ENCODE measurements at regions not wholly inside any gene's neighbourhood (a gene's known extent, or its start where the extent isn't known, plus 50 kb on each side); places are given as distances from the start of the nearest gene placed in this dataset.

DNA sequence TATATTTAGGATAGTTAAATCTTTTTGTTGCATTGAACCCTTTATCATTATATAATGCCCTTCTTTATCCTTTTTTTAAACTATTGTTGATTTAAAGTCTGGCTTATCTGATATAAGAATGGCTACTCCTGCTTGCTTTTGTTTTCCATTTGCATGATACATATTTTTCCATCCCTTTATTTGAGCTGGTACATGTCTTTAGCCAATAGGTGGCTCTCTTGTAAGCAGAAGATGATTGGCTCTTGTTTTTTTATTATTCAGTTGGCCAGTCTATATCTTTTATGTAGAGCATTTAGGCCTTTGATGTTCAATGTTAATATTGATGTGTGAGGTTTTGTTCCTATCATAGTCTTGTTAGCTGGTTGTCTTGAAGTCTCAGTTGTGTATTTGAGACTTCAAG lies 99.5 kb upstream of the MCTP2 start:
- Histone ChIP-seq H3K27me3 (no peaks in the 10 kb centered on the region), H3K79me2 (no peaks in the 10 kb centered on the region), H3K36me3 (replicated peaks; ENCODE audit: insufficient read depth, low read depth) (no peaks in the 10 kb centered on the region), H4K20me1 (ENCODE audit: insufficient read depth, poor library complexity, severe bottlenecking) (no peaks in the 10 kb centered on the region), H3K4me2 (no peak overlapping the region), H3K27ac (no peak overlapping the region), H2AFZ (no peak overlapping the region), H3K4me1 (ENCODE audit: insufficient read depth) (no peaks in the 10 kb centered on the region), H3K9me2 (replicated peaks; ENCODE audit: insufficient read depth) (no peaks in the 10 kb centered on the region), H3K9me3 (ENCODE audit: low read depth) (no peaks in the 10 kb centered on the region), H3K4me3 (no peak overlapping the region)
- TF ChIP-seq, protein P1, sequence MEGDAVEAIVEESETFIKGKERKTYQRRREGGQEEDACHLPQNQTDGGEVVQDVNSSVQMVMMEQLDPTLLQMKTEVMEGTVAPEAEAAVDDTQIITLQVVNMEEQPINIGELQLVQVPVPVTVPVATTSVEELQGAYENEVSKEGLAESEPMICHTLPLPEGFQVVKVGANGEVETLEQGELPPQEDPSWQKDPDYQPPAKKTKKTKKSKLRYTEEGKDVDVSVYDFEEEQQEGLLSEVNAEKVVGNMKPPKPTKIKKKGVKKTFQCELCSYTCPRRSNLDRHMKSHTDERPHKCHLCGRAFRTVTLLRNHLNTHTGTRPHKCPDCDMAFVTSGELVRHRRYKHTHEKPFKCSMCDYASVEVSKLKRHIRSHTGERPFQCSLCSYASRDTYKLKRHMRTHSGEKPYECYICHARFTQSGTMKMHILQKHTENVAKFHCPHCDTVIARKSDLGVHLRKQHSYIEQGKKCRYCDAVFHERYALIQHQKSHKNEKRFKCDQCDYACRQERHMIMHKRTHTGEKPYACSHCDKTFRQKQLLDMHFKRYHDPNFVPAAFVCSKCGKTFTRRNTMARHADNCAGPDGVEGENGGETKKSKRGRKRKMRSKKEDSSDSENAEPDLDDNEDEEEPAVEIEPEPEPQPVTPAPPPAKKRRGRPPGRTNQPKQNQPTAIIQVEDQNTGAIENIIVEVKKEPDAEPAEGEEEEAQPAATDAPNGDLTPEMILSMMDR (IDR thresholded peaks at IDR 0.05; ENCODE audit: poor library complexity): no peak
- no peak for TF ChIP-seq EZH2 (IDR thresholded peaks at IDR 0.05; ENCODE audit: borderline replicate concordance)
- no peak for TF ChIP-seq EZH2phosphoT487 (IDR thresholded peaks at IDR 0.05; ENCODE audit: low read depth, severe bottlenecking, unreplicated experiment)
- DNase-seq (ENCODE audit: low spot score): no peak

DNA sequence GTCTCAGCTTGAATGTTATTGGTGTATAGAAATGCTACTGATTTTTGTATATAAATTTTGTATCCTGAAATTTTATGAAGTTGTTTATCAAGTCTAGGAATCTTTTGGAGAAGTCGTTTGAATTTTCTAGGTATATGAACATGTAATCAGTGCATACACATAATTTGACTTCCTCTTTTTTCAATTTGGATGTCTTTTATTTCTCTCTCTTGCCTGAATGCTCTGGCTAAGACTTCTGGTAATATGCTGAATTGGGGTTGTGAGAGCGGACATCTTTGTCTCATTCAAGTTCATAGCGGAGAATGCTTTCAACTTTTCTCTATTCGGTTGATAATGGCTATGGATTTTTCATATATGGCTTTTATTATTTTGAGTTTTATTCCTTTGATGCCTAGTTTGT lies 100.9 kb upstream of the MCTP2 start:
- H3K27ac ChIP-seq: no peak overlapping the region
- H3K36me3 ChIP-seq (replicated peaks; ENCODE audit: insufficient read depth, low read depth): no peaks in the 10 kb centered on the region
- no peak for TF ChIP-seq EZH2 (IDR thresholded peaks at IDR 0.05; ENCODE audit: borderline replicate concordance)
- no peaks in the 10 kb centered on the region for H3K79me2 ChIP-seq
- WGBS (ENCODE audit: low lambda C conversion rate, missing lambda C conversion rate): 96% methylated on average over 4 of the region's 4 CpGs
- no peak overlapping the region for H2AFZ ChIP-seq
- no peak for DNase-seq (ENCODE audit: low spot score)
- no peak overlapping the region for H3K4me2 ChIP-seq
- no peaks in the 10 kb centered on the region for H4K20me1 ChIP-seq (ENCODE audit: insufficient read depth, poor library complexity, severe bottlenecking)
- no peaks in the 10 kb centered on the region for H3K9me2 ChIP-seq (replicated peaks; ENCODE audit: insufficient read depth)
- H3K27me3 ChIP-seq: no peaks in the 10 kb centered on the region
- H3K4me3 ChIP-seq: no peak overlapping the region
- H3K9me3 ChIP-seq (ENCODE audit: low read depth): no peaks in the 10 kb centered on the region
- no peaks in the 10 kb centered on the region for H3K4me1 ChIP-seq (ENCODE audit: insufficient read depth)

DNA sequence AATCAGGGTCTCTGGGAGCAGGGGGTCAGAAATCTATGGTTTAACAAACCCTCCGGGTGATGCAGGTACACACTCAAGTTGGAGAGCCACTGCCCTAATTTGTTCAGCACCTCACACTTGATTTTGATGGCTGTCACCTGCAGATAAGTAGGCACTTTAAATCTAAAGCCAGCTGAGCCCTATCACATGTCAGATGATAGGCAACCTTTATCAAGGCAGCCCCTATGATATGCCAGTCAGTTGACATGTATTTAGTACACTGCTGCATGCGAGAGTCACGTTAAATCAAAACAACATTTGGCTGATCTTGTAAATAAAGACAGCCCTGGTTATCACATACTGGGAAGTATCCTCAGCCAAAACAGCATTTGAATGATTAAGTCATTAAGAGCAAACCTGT lies 104.4 kb upstream of the MCTP2 start:
- Histone ChIP-seq H4K20me1 (ENCODE audit: insufficient read depth, poor library complexity, severe bottlenecking) (no peaks in the 10 kb centered on the region), H3K36me3 (replicated peaks; ENCODE audit: insufficient read depth, low read depth) (no peaks in the 10 kb centered on the region), H2AFZ (no peak overlapping the region), H3K9me3 (ENCODE audit: low read depth) (no peaks in the 10 kb centered on the region), H3K27ac (no peak overlapping the region), H3K9me2 (replicated peaks; ENCODE audit: insufficient read depth) (no peaks in the 10 kb centered on the region), H3K4me1 (ENCODE audit: insufficient read depth) (no peaks in the 10 kb centered on the region), H3K4me3 (no peak overlapping the region), H3K4me2 (no peak overlapping the region), H3K79me2 (no peaks in the 10 kb centered on the region), H3K27me3 (no peaks in the 10 kb centered on the region)
- DNase-seq (ENCODE audit: low spot score): no peak
- TF ChIP-seq EZH2phosphoT487 (IDR thresholded peaks at IDR 0.05; ENCODE audit: low read depth, severe bottlenecking, unreplicated experiment): no peak
- TF ChIP-seq EZH2 (IDR thresholded peaks at IDR 0.05; ENCODE audit: borderline replicate concordance): no peak
- TF ChIP-seq, protein P1 (IDR thresholded peaks at IDR 0.05; ENCODE audit: poor library complexity): no peak
- WGBS (ENCODE audit: low lambda C conversion rate, missing lambda C conversion rate): 50% methylated on average over 3 of the region's 3 CpGs

DNA sequence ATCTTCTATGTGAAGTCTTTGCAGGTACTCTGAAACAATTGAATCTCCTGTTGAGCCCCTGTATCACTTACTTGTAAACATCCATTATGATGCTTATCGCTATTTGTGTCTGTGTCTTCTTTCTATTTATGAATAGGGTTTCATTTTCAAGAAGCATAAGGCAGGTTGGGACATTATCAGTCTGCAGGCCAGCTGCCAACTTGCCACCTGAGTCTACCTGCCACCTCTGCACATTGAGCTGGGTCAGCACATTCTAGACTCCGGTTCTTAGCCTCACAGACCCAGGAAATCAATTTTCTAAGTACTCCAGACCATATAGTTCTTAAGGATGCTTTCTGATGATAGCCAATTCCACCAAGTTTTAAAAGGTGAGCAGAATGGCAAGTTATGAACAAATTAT lies 105.7 kb upstream of the MCTP2 start:
- TF ChIP-seq EZH2phosphoT487 (IDR thresholded peaks at IDR 0.05; ENCODE audit: low read depth, severe bottlenecking, unreplicated experiment) (no peak), EZH2 (IDR thresholded peaks at IDR 0.05; ENCODE audit: borderline replicate concordance) (no peak)
- TF ChIP-seq, protein P1 (IDR thresholded peaks at IDR 0.05; ENCODE audit: poor library complexity): no peak
- H3K4me3 ChIP-seq: no peak overlapping the region
- H4K20me1 ChIP-seq (ENCODE audit: insufficient read depth, poor library complexity, severe bottlenecking): no peaks in the 10 kb centered on the region
- no peak overlapping the region for H3K4me2 ChIP-seq
- no peak for DNase-seq (ENCODE audit: low spot score)
- no peaks in the 10 kb centered on the region for H3K27me3 ChIP-seq
- H3K36me3 ChIP-seq (replicated peaks; ENCODE audit: insufficient read depth, low read depth): no peaks in the 10 kb centered on the region
- H3K4me1 ChIP-seq (ENCODE audit: insufficient read depth): no peaks in the 10 kb centered on the region
- H3K79me2 ChIP-seq: no peaks in the 10 kb centered on the region
- H3K9me2 ChIP-seq (replicated peaks; ENCODE audit: insufficient read depth): no peaks in the 10 kb centered on the region
- 90% methylated on average over 2 of the region's 2 CpGs for WGBS (ENCODE audit: low lambda C conversion rate, missing lambda C conversion rate)
- no peaks in the 10 kb centered on the region for H3K9me3 ChIP-seq (ENCODE audit: low read depth)
- H2AFZ ChIP-seq: no peak overlapping the region
- H3K27ac ChIP-seq: no peak overlapping the region

Measured in hepatocyte (in vitro differentiated cells).